ENCODE measurements at regions not wholly inside any gene's neighbourhood (a gene's known extent, or its start where the extent isn't known, plus 50 kb on each side); places are given as distances from the start of the nearest gene placed in this dataset.
"Not testable (repeated sequence)": the region's sequence is repeated elsewhere in the genome, so short reads cannot be mapped to it uniquely, and the experiment has no call there.

DNA sequence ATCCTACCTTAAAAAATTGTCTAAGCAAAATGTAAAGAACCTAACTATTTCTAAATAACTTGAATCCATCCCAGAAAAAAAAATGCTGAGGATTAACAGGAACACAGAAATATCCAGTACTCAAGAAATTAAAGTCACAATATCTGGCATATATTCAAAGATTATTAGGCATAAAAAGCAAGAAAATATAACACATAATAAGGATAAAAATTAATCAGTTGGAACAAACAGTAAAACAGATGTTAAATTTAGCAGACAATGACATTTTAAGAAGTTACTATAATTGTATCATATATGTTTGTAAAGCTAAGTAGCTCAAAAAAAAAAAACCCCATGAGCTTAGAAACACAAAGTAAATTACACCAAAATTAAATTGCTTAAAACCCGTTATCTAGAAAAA lies 427.4 kb upstream of the GYPC start:
- no peak for DNase-seq (ENCODE audit: low spot score)

GRCh38 chr2:126238251-126238650 lies 417.7 kb upstream of the GYPC start:
- no peak for DNase-seq (ENCODE audit: low spot score)

GRCh38 chr2:126239320-126239955 lies 416.5 kb upstream of the GYPC start:
- no peak for DNase-seq (ENCODE audit: low spot score)

GRCh38 chr2:126241001-126241400 lies 415.0 kb upstream of the GYPC start:
- DNase-seq (ENCODE audit: low spot score) = no peak

GRCh38 chr2:126241411-126241810 lies 414.5 kb upstream of the GYPC start:
- no peak for DNase-seq (ENCODE audit: low spot score)

- peak; percentile 76 for DNase-seq (ENCODE audit: low spot score)
These were observed 411.0 kb upstream of the GYPC start for GRCh38 chr2:126244937-126245336.

- no peak for DNase-seq (ENCODE audit: low spot score)
These were observed 402.3 kb upstream of the GYPC start for GRCh38 chr2:126253669-126254068.

DNA sequence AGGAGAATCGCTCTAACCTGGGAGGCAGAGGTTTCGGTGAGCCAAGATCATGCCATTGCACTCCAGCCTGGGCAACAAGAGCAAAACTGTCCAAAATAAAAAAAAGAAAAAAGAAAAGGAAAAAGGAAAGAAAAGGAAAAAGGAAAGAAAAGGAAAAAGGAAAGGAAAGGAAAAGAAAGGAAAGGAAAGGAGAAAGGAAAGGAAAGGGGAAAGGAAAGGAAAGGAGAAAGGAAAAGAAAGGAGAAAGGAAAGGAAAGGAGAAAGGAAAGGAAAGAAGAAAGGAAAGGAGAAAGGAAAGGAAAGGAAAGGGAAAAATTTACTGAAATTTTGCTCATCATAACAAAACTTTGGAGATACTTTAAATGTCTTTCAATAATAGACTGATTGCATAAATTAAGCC lies 391.3 kb upstream of the GYPC start:
- no peak for DNase-seq (ENCODE audit: low spot score)

DNA sequence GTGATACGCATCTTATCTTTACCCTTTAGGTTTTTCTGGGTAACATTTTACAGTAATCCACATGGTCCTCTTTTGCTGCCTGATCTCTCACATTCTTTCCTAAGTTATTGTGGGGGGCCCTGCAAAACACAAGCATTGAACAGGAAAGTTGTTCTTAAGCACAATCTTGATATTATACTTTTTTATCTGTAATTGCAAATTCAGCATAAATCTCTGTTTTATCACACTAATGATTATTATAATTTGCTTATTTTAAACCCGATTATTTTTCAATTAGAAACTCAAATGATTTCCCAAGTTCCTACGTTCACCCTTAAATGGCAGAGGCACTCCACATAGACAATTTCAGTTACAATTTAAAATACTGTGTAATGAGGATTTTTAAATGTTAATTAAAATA lies 386.0 kb upstream of the GYPC start:
- no peak for DNase-seq (ENCODE audit: low spot score)

DNA sequence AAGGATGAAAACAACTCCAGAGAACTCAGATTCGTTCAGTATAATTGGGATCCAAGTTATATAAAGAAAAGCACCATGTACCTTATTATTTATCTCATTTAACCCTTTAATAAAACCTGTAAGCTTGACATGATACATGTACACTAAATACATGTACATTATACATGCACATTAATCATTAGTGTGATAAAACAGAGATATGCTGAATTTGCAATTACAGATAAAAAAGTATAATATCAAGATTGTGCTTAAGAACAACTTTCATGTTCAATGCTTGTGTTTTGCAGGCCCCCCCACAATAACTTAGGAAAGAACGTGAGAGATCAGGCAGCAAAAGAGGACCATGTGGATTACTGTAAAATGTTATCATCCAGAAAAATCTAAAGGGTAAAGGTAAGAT lies 385.4 kb upstream of the GYPC start:
- no peak for DNase-seq (ENCODE audit: low spot score)

DNA sequence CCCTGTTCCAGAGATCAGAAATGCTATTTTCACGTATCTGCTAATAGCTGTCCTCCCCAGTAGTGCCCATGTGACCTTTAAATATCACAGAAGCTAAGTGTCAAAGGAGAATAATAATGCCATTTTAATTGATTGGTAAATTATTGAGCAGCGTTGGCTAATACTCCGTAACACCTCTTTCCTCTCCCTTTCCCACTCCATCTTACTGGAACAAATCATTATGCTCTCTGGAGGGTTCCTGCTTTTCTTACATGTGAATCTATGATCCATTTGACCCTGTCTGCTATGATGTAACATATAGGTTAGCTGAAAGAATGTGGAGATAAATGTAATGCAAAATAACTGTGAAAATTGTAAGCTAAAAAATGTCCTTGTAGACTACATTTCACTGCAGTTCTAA lies 383.6 kb upstream of the GYPC start:
- no peak for DNase-seq (ENCODE audit: low spot score)

DNA sequence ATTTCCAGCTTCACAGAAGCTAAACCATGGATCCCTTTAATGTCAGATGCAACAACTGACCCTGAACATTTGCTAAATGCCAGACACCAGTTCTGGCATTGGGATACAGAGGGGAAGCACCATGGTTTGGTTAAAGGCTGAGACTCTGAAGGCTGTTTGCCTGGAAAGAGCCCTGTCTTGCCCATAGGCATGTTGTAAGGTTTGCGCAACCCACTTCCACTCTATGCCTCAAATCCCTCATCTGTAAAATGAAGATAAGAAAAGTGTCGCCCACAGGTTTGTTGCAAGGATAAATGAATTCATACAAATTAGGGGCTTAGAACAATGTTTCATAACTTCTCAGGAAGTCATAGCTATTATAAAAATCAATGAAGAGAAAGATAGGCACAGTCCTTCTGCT lies 380.9 kb upstream of the GYPC start:
- no peak for DNase-seq (ENCODE audit: low spot score)

- DNase-seq (ENCODE audit: low spot score) = not testable (repeated sequence)
These were observed 379.7 kb upstream of the GYPC start for GRCh38 chr2:126276268-126276667.

DNA sequence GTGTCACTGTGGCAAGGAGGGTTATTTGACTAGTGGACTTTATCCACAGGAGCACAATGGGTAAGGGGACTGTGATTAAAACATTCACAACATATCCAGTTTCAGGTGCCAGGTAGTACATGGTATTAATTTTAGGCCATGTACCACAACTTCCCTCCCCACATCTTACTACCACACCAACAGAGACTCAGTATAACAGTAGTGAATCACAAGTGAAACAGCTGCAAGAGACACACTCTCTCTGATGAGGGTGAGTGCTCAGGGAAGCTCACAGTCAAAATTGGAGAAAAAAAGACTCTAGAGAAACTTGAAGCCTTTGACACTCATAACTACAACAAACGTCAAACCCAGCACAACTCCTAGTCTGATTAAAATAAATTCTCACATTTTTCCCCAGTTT lies 367.6 kb upstream of the GYPC start:
- no peak for DNase-seq (ENCODE audit: low spot score)

GRCh38 chr2:126293962-126294361 lies 362.0 kb upstream of the GYPC start:
- DNase-seq (ENCODE audit: low spot score) = not testable (repeated sequence)

DNA sequence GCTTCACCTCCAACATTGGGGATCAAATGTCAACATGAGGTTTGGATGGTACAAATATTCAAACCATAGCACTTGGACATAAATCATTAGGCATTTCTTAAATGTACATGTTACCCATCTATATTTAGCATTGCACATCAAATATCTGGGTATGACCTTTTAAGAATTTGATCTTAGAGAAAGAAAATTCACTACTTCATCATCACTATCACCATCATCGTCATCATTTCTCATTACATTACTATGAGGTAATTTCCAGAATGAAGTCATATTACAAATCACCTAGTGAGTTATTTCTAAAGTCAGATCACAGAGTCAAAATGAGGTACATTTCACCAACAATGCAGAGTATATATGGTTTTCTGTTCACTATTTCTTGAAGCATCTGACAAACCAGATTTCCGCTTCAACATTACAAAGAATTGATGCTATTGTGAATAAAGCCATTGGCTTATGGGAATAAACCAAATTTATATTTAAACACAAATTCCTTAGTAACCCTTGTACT lies 356.4 kb upstream of the GYPC start:
- DNase-seq (ENCODE audit: low spot score) = no peak

DNA sequence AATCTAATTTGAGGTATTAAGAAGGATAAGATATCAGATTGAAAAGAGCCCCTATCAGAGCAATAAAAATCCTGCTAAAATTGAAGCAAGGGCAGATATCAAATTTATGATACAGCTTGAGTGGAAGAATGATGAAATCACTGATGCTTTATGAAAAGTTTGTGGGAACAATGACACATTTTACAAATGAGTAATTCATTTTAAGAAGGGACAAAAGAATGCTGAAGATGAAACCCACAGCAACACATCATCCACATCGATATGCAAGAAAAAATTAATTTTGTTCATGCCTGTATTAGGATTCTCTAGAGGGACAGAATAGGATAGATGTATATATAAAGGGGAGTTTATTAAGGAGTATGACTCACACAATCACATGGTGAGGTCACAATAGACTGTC lies 355.6 kb upstream of the GYPC start:
- no peak for DNase-seq (ENCODE audit: low spot score)

DNA sequence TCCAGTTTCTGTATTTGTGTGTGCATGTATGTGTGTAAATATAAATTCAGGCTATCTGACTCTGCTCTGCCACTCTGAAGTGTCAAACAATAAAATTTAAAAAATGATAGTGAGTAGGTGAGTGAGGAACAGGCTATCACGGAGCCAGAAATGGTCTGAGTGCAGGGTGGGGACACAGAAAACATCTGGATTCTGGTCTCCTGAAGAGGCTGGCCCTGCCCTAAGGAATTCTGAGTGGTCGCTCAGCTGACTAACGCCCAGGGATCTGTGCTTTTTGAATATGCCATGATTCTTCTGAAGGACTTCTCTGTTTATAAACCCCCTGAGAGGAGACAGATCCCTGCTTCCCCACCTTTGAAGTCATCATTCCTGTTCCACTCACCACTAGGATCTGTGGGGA lies 353.9 kb upstream of the GYPC start:
- no peak for DNase-seq (ENCODE audit: low spot score)

DNA sequence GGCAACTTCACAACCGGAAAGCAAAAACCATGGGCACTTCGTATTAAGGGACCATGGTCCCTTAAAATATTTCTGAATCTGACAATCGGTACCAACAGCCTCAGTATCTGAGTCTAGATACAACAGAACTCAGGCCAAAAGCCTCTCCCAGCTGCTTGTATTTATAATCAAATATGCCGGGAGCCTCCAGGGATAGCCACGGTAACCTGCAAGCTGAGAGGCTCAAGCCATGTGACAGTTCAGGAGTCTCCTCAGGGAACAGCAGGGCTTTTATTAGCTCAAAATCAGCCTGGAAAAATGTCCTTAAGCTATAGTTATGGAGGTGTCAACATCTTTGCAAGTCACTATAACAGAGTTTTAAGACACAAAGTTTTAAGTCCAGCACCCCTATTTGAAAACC lies 352.8 kb upstream of the GYPC start:
- no peak for DNase-seq (ENCODE audit: low spot score)

DNA sequence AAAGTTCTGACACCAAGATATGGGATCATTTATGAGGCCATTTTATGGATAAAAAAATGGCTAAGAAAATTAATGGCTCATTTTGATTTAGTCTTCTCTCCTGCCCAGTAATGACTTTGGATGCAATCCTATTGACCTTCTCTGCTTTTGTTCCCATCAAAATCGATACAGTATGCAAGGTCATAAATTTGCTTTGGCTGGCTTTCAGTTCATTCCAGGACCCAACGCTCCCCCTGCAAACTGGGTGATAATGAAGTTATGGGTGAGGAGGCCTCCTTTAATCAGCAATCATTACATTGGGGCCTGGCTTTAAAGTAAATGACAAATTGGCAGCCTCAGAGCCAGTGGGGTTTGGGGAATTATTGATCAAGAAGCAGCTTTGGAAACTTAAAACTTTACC lies 351.8 kb upstream of the GYPC start:
- no peak for DNase-seq (ENCODE audit: low spot score)

GRCh38 chr2:126306539-126306938 lies 349.4 kb upstream of the GYPC start:
- no peak for DNase-seq (ENCODE audit: low spot score)

DNA sequence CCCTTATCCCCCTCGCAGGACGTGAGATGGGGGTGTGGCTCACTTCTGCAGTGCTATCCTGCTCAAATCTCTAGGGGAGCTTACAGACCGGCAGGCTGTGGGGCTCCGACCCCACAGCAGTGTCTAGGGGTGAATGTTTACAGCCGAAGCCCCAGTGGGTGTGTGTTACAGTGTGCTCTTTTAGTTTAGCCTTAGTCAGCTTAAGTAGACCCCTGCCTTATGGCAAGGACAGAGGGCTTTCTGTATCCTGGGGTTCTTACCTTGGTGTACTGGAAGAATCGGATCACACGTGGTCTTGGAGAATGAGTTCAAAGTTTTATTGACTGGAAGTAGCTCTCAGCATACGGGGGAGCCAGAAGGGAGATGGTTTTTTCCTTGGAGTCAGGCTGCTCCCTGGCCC lies 348.2 kb upstream of the GYPC start:
- peak; percentile 53 for DNase-seq (ENCODE audit: low spot score)

DNA sequence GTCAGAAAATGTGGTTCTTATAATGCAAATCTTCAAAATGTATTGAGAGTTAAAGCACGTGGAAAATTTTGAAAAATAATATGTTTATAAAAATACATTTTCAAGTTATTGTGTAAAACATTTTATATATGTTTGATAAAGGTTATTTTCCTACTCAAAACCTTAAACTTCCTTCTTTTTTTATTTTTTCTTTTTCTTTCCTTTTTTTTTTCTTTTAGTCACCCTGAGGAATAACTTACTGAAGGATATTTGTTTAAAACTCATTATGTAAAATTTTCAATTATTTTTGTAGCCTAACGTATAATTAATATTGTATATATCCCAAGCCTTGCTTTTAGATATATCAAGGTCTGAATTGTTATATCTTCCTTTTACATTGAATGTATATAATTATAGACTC lies 346.8 kb upstream of the GYPC start:
- DNase-seq (ENCODE audit: low spot score) = no peak

DNA sequence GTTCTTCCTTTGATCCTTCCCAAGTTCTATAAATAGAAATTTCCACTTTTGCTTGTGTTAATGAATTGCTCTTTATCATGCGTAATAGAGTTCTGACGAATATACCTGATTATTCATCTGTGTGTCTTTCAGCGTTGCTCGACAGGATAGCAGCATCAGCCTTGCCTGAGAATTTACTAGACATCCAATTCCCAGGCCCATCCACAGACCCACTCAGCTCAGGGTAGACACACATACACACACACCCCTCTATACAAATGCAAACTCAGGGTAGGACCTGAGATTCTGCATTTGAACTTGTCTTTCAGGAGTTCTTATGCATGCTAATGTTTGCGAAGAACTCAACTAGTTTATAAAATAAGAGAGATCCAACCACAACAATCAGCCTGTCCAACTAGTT lies 343.4 kb upstream of the GYPC start:
- no peak for DNase-seq (ENCODE audit: low spot score)

DNA sequence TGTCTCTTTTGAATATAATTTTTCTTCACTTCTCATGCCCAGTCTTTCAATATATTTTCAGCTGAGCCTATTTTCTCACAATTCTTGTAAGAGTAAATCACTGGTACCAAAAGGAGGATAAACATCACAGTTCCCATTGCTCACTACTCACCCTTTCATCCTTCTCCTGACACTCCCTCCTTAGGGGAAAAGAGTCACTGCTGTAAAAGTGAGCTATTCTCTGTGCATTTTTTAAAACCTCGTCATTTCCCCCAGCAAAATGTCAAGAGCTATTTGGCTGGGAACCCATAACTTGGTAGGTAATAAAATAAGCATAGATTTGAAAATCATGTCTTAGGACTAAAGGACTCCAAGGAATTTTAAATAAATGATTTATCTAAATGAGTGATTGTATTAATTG lies 340.1 kb upstream of the GYPC start:
- DNase-seq (ENCODE audit: low spot score) = no peak
